NCI-H82 (cell line): ENCODE measurements at regions not wholly inside any gene's neighbourhood (a gene's known extent, or its start where the extent isn't known, plus 50 kb on each side); places are given as distances from the start of the nearest gene placed in this dataset.

Experiments
- DNase-seq: peaks from one replicate; lab custom pipeline; 2025; lab: John Stamatoyannopoulos, UW

- no peak for DNase-seq
Measured at GRCh38 chr13:50104493-50104892, 89.2 kb downstream of the KCNRG start.

DNA sequence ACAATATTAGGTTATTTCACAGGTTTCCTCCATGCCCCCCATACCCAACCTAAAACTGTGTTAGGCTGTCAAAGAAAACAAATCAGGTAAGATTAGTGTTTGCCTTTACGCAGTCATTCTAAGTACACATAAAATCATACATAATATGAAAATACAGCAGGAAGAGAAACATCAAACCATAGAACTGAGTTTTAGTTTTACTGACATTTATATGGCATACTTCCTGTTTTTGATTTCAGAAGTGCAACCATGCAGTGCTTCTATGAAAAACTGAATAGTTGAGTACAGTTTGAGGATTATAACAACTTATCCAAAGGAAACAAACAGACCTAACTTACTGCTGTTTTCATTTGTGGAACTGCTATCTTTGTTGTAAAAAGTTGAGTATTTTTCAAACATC is 91.3 kb downstream of the KCNRG start:
- DNase-seq: no peak

- DNase-seq: peak; percentile 32
Measured at GRCh38 chr13:50107205-50107604, 92.0 kb downstream of the KCNRG start.

DNA sequence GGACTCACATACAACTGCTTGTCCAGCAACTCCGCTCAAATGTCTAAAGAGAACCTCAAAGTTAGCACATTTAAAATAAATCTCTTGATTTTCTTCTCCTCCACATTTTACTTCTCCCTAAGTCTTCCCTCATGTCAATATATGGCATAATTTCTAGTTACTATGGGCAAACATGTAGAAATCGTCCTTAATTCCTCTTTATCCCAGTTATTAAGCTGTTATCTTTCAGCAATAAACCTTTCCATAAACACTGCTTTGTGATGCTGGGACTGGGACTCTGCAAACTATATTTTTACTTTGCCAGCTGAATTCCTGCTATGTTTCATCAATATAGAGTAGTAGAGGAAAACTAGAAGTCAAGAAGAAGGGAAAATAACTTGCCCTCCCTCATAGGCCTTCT is 99.7 kb downstream of the KCNRG start:
- no peak for DNase-seq

DNA sequence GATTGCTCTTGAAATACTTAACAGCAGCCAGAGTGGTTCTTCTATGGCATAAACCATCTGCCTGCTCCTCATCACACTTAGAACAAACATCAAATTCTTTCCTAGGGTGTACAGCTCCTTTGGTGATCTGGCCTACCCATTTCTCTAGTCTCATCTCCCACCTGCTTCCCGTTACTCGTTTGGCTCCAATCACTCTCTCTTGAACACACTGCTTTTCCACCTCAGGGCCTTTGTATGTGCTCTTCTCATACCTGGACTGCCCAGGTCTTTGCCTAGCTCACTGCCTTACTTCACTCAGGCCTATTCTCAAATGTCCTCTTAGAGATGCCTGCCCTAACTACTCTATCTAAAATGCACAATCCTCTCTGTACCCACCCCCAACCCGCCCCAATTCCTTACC is 100.5 kb downstream of the KCNRG start:
- no peak for DNase-seq

- DNase-seq: no peak
Measured at GRCh38 chr13:50116430-50116973, 101.3 kb downstream of the KCNRG start.

GRCh38 chr13:50119591-50119990 is 104.3 kb downstream of the KCNRG start:
- DNase-seq: peak; percentile 53

DNA sequence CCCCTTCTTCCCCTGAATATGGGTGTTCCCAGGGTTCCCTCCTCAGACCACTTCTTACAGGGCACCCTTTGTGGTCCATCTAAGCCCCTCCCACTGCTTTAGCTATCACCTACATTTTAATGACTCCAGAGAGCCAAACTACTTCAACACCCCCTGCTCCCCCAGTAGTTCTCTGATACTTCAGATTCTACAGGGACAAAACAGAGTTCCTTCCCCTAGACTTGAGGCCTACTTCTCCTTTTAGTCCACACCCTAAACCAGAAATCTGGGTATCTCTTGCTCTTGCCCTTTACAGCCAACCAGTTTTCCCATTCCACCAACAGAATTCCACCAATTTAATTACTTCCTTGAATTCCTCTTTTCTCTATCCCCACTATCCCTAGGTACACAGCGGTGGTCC is 107.2 kb downstream of the KCNRG start:
- DNase-seq: peak; percentile 38

DNA sequence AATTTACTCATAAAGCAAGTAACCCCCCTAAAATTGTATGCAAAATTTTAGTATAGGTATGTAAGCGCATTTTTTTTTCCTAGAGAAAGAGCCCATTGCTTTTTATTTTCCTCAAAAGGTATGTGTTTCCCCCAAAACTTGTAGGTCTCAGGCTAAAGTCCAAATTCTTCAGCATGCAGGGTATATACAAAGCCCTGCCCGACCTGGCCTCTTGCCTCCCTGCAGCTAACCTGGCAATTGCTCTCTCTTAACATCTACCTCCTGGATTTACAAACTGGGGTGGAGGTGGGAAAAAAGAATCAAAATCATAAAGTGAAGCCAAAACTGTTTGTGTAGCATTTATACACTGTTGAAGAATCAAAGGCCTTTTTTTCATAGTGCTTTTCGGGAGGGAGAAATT is 107.8 kb downstream of the KCNRG start:
- peak; percentile 24 for DNase-seq

DNA sequence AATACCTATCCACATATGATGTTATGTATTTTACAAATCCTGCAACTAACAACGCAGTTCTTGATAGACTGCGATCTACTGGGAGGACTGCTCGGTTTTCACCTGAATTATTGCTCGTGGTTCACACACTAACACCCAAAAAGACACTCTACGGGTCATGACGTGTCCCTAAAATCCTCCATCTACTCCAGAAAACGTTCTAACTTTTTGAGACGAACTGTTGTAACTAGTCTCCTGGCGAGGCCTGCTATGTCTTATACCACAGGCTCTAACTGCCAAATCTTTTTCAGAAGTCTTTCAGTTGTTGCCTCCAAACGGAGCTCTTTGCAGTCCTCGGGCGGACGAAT is 108.2 kb downstream of the KCNRG start:
- DNase-seq: no peak

DNA sequence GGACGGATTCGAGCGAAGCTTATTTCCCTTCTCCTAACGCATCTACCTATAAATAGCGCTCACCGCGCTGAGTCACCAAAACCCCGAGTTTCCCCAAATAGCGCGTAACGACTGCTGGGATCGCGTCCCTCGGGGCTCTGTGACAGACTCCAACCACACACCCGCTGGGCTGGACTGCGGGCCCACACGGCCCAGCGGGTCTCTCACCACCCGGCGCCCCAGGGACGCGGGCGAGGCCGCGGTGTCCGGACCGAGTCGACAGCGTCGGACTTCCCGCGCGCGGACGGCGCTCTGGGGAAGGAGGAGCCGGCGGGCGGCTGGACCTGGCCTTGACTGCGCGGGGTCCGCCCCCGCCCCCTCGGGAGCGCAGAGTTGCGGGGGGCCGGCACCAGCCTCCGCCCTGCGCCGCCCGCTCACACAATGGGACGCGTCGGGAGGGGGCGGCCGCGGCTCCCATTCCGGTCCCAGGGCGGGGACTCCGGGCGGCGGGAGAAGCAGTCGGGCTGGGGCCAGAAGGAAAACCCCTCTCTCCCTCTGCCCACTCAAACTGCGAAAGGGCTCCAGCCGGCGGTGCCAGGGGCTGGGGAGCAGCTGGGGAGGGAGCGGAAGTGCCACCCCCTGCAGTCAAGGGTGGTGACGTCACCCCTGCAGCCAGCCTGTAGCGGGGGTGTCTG is 108.8 kb downstream of the KCNRG start:
- DNase-seq: peak; percentile 89

- peak; percentile 99 for DNase-seq
Measured at GRCh38 chr13:50124536-50125303, 109.5 kb downstream of the KCNRG start.

- DNase-seq: peak; percentile 92
Measured at GRCh38 chr13:50125304-50125553, 110.0 kb downstream of the KCNRG start.

DNA sequence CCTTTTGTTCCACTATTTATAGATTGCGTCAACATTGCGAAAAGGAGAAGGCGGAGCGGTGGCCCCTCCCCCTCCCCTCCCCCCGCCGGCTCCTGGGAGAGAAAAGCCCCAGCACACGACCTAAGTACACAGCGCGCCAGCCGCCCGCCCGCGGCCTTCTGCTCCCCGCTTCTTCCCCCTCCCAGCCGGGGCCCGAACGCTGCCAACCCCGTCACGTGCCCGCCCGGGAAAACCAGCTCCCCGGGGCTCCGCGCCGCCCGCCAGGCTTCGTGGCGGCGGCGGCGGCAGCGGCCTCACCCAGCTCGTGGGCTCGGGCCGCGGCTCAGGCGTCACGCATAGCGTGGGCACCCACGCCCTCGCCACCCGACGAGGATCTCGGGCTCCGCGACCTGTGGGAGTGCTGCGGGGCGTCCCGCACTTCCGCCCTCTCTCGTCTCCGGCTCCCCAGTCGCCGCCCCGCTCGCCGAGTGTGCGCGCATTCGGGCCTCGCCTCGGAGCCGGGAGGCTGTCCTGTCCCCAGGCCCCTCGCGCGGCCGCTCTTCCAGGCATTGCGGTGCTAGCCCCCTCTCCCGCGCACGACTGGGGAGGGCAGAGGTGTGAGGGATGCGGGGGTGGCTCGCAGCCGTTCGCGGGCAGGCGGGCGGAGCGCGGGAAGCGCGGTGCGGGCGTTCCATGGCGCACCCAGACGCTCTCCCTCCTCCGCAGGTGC is 110.5 kb downstream of the KCNRG start:
- peak; percentile 97 for DNase-seq

GRCh38 chr13:50126263-50126992 is 111.2 kb downstream of the KCNRG start:
- DNase-seq: no peak

GRCh38 chr13:50126993-50127725 is 111.9 kb downstream of the KCNRG start:
- DNase-seq: no peak

DNA sequence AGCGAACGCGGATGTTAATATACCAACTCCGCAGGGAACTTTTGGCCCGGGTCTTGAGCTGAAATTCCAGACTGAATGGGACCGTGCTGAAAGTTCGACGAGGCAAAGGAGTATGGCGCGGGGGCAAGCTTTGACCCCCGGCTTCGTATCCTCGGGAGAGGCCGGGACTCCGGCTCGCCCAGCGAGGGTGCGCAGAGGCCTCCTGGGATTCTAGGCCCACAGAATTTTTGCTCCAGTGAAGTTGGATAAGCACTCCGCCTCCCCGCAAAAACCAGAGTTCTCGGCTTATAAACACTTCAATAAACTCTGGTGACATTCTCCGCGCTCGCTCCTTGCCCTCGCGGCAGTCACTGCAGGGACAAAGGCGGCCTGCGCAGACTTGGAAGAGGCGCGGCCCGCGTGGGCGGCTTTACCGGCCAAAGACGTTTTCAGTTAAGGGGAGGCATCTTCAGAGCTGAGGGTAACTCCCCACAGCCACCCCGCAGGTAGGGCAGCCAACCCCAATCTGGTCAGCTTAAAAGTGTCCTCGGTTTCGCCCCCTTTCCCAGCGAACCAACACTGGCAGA is 112.6 kb downstream of the KCNRG start:
- no peak for DNase-seq

- DNase-seq: no peak
Measured at GRCh38 chr13:50128428-50128931, 113.2 kb downstream of the KCNRG start.

DNA sequence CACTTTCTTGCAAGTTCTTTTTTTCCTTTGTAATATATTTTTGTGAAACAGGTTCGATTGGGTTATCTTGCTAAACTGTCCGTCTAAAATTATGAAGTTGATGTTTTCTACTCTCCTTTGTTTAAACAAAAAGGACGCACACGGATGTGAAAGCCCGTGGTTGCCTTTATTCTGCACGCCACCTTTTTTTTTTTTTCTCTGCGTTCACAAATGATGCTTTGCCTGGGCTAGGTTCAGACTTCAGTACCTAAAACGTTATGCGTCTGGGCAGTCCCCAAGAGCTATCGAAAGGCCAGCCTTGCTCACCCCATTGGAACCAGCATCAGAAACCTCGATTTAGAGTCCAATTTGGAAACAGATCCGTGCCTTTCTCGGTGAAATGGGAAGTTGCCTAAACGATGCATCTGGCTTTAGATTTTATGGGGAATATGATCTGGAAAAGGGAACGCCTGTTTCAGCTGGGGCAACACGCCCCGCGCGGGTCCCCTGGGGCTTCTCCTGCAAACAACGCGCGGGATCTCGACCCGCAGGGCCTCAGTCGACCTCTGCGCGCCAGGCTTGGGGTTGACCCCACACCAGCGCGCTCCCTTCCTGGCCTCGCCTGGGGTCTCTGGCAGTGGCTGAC is 113.9 kb downstream of the KCNRG start:
- DNase-seq: no peak

DNA sequence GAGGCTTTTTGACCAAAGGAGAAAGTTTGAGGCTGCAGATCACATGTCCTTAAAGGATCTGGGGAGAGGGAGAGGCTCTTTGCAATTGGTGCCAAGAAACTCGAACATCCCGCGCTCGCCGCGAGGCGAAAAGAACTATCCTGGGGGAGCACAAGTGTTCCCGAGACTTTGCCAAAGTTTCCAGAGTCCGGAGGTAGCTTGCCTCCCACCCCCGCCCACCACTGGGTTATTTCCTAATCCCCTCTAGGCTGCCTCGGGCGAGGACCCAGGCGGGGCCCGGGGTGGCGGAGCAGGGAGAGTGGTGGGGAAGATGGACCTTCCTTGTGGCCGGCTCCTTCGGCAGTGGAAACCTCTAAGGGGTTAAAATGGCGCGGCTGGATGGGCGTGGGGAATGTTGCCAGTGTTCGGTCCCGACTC is 114.5 kb downstream of the KCNRG start:
- no peak for DNase-seq
